ENCODE measurements at regions not wholly inside any gene's neighbourhood (a gene's known extent, or its start where the extent isn't known, plus 50 kb on each side); places are given as distances from the start of the nearest gene placed in this dataset.

- no peak overlapping the region for H3K27ac ChIP-seq (ENCODE audit: low read depth, low read length)
- Mint-ChIP-seq H3K36me3 (ENCODE audit: low read depth) (peaks cover 10% of the 10 kb centered on the region), H3K4me3 (no peak overlapping the region), H3K9me3 (peaks cover 10% of the 10 kb centered on the region), H3K4me1 (peaks cover 68% of the 10 kb centered on the region), H3K27me3 (ENCODE audit: insufficient read depth) (no peaks in the 10 kb centered on the region), H3K27ac (no peak overlapping the region)
- H3K4me3 ChIP-seq (ENCODE audit: low read length), result peak overlapping the region; percentile 63
- no peaks in the 10 kb centered on the region for H3K27me3 ChIP-seq (ENCODE audit: control insufficient read depth, insufficient read depth, low read length, poor library complexity, severe bottlenecking)
- no peaks in the 10 kb centered on the region for H3K36me3 ChIP-seq (ENCODE audit: control insufficient read depth, insufficient read depth, low read length)
- no peak overlapping the region for H3K9ac ChIP-seq (ENCODE audit: extremely low read depth, low read length, poor library complexity, severe bottlenecking)
- DNase-seq, result no peak
- H3K4me1 ChIP-seq (ENCODE audit: control insufficient read depth, insufficient read depth, low read length), result peaks cover 28% of the 10 kb centered on the region
- TF ChIP-seq CTCF (conservative IDR thresholded peaks at IDR 0.05), result no peak
- H3K9me3 ChIP-seq (ENCODE audit: control insufficient read depth, low read length), result peaks cover 18% of the 10 kb centered on the region
- no CpG with 5 or more reads among the region's 1 CpG for WGBS, 2 experiments (ENCODE audit: insufficient coverage in 1 of 2, insufficient read length in 1 of 2)
Measured at GRCh38 chr15:79373113-79373512, 59.0 kb upstream of the MINAR1 start.

- no peak overlapping the region for H3K9ac ChIP-seq (ENCODE audit: extremely low read depth, low read length, poor library complexity, severe bottlenecking)
- no peaks in the 10 kb centered on the region for H3K36me3 ChIP-seq (ENCODE audit: control insufficient read depth, insufficient read depth, low read length)
- peak; percentile 49 for DNase-seq
- 54 to 58% methylated on average over 2 of the region's 2 CpGs for WGBS, 2 experiments (ENCODE audit: insufficient coverage in 1 of 2, insufficient read length in 1 of 2)
- Mint-ChIP-seq H3K9me3 (peaks cover 12% of the 10 kb centered on the region), H3K36me3 (ENCODE audit: low read depth) (peaks cover 10% of the 10 kb centered on the region), H3K4me1 (peaks cover 63% of the 10 kb centered on the region), H3K27me3 (ENCODE audit: insufficient read depth) (no peaks in the 10 kb centered on the region), H3K27ac (peak overlapping the region; percentile 15), H3K4me3 (no peak overlapping the region)
- H3K9me3 ChIP-seq (ENCODE audit: control insufficient read depth, low read length), result peaks cover 22% of the 10 kb centered on the region
- H3K4me3 ChIP-seq (ENCODE audit: low read length), result peak overlapping the region; percentile 63
- no peak for TF ChIP-seq CTCF (conservative IDR thresholded peaks at IDR 0.05)
- no peak overlapping the region for H3K27ac ChIP-seq (ENCODE audit: low read depth, low read length)
- H3K4me1 ChIP-seq (ENCODE audit: control insufficient read depth, insufficient read depth, low read length), result peaks cover 28% of the 10 kb centered on the region
- H3K27me3 ChIP-seq (ENCODE audit: control insufficient read depth, insufficient read depth, low read length, poor library complexity, severe bottlenecking), result no peaks in the 10 kb centered on the region
Measured at GRCh38 chr15:79373728-79374127, 58.4 kb upstream of the MINAR1 start.

- no peak for TF ChIP-seq CTCF (conservative IDR thresholded peaks at IDR 0.05)
- Mint-ChIP-seq H3K9me3 (peaks cover 12% of the 10 kb centered on the region), H3K36me3 (ENCODE audit: low read depth) (peaks cover 10% of the 10 kb centered on the region), H3K4me3 (no peak overlapping the region), H3K4me1 (peaks cover 43% of the 10 kb centered on the region), H3K27ac (no peak overlapping the region), H3K27me3 (ENCODE audit: insufficient read depth) (no peaks in the 10 kb centered on the region)
- H3K27me3 ChIP-seq (ENCODE audit: control insufficient read depth, insufficient read depth, low read length, poor library complexity, severe bottlenecking), result no peaks in the 10 kb centered on the region
- DNase-seq, result no peak
- H3K4me1 ChIP-seq (ENCODE audit: control insufficient read depth, insufficient read depth, low read length), result peaks cover 11% of the 10 kb centered on the region
- WGBS, 2 experiments (ENCODE audit: insufficient coverage in 1 of 2, insufficient read length in 1 of 2), result 100% methylated on average over 2 of the region's 3 CpGs; no CpG with 5 or more reads in 1 of the 2 experiments
- H3K4me3 ChIP-seq (ENCODE audit: low read length), result no peak overlapping the region
- H3K9ac ChIP-seq (ENCODE audit: extremely low read depth, low read length, poor library complexity, severe bottlenecking), result no peak overlapping the region
- peaks cover 22% of the 10 kb centered on the region for H3K9me3 ChIP-seq (ENCODE audit: control insufficient read depth, low read length)
- H3K27ac ChIP-seq (ENCODE audit: low read depth, low read length), result no peak overlapping the region
- no peaks in the 10 kb centered on the region for H3K36me3 ChIP-seq (ENCODE audit: control insufficient read depth, insufficient read depth, low read length)
Measured at GRCh38 chr15:79376383-79376782, 55.8 kb upstream of the MINAR1 start.

Data from endodermal cell (in vitro differentiated cells).